ENCODE measurements at regions not wholly inside any gene's neighbourhood (a gene's known extent, or its start where the extent isn't known, plus 50 kb on each side); places are given as distances from the start of the nearest gene placed in this dataset.

DNA sequence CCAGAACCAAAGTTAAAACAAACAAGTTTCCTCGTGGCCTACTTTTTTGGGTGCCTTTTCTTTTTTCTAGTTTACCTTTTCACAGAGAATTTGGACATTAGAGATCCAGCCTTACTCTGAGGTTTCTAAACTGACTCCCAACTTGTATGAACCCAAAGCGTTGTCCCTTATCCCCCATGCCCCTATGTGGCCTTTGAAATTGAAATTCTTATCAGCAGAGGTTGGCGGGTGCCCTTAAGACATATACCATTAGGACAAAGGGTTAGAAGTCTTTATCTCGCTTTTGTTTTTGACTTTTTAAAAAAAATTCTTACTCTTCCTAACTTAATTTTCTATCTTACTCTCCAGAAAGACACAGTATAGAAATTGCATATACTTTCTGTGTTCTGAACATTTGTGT, 76.3 kb upstream of the C7orf33 start:
- Histone ChIP-seq H2AK9ac (replicated peaks; ENCODE audit: low read depth, low read length, poor library complexity) (no peak overlapping the region), H2BK15ac (ENCODE audit: low read depth, low read length) (no peak overlapping the region), H4K20me1 (ENCODE audit: insufficient read depth, low read length) (no peaks in the 10 kb centered on the region), H3K23ac (ENCODE audit: low read depth, low read length) (no peak overlapping the region), H3K56ac (ENCODE audit: extremely low read depth, insufficient read depth, low read length) (no peak overlapping the region), H2BK5ac (ENCODE audit: low read depth, low read length, poor library complexity, severe bottlenecking) (no peak overlapping the region), H2BK20ac (ENCODE audit: low read depth, low read length) (no peak overlapping the region), H3K27ac (ENCODE audit: insufficient read depth, low read length) (no peak overlapping the region), H2AK5ac (ENCODE audit: low read depth, low read length) (no peak overlapping the region), H2AFZ (replicated peaks; ENCODE audit: low read length, poor library complexity) (no peak overlapping the region), H3K4me1 (ENCODE audit: control insufficient read depth, insufficient read depth, low read length) (no peaks in the 10 kb centered on the region), H4K8ac (ENCODE audit: low read depth in 2 of 2, low read length in 2 of 2) (no peak overlapping the region), H4K5ac (ENCODE audit: low read depth, low read length) (no peak overlapping the region), H4K91ac (ENCODE audit: insufficient read depth, low read depth, low read length) (no peak overlapping the region), H3K4ac (ENCODE audit: low read depth, low read length) (no peak overlapping the region), H3K27me3 (ENCODE audit: control insufficient read depth, insufficient read depth, low read length) (no peaks in the 10 kb centered on the region), H3K14ac (replicated peaks; ENCODE audit: low read depth, low read length) (no peak overlapping the region), H3K9ac (ENCODE audit: low read depth, low read length) (no peak overlapping the region), H2BK120ac (ENCODE audit: low read depth, low read length) (no peak overlapping the region), H3K9me1 (ENCODE audit: insufficient read depth, low read length) (no peaks in the 10 kb centered on the region), H3K79me1 (ENCODE audit: low read depth in 1 of 2, low read length in 2 of 2) (no peaks in the 10 kb centered on the region), H3K36me3 (ENCODE audit: control insufficient read depth, insufficient read depth, low read length) (no peaks in the 10 kb centered on the region), H3K4me2 (ENCODE audit: low read depth, low read length) (no peak overlapping the region), H3K18ac (ENCODE audit: low read depth, low read length) (no peak overlapping the region), H3K9me3 (ENCODE audit: control insufficient read depth, insufficient read depth, low read length) (no peaks in the 10 kb centered on the region), H3K4me3 (ENCODE audit: insufficient read depth, low read depth, low read length) (no peak overlapping the region)
- POLR2A ChIA-PET (ENCODE audit: unreplicated experiment): interaction anchor here (0.6 kb wide), 1 partner anchor 110 kb away, joined by 14 read pairs; no protein-coding TSS in a partner anchor
- intact Hi-C loops (cut with micrococcal nuclease): no loop called here
- no peak for TF ChIP-seq CEBPB (IDR thresholded peaks at IDR 0.05; ENCODE audit: low read depth, low read length)
- no peak for TF ChIP-seq MAFK (IDR thresholded peaks at IDR 0.05; ENCODE audit: low read depth, low read length)
- no peak for TF ChIP-seq RFX5 (IDR thresholded peaks at IDR 0.05; ENCODE audit: low read depth, low read length)
- no peak for TF ChIP-seq FOS (IDR thresholded peaks at IDR 0.05; ENCODE audit: low read depth, low read length)
- TF ChIP-seq MXI1 (IDR thresholded peaks at IDR 0.05; ENCODE audit: borderline replicate concordance, low read depth, low read length): no peak
- TF ChIP-seq, protein P1, sequence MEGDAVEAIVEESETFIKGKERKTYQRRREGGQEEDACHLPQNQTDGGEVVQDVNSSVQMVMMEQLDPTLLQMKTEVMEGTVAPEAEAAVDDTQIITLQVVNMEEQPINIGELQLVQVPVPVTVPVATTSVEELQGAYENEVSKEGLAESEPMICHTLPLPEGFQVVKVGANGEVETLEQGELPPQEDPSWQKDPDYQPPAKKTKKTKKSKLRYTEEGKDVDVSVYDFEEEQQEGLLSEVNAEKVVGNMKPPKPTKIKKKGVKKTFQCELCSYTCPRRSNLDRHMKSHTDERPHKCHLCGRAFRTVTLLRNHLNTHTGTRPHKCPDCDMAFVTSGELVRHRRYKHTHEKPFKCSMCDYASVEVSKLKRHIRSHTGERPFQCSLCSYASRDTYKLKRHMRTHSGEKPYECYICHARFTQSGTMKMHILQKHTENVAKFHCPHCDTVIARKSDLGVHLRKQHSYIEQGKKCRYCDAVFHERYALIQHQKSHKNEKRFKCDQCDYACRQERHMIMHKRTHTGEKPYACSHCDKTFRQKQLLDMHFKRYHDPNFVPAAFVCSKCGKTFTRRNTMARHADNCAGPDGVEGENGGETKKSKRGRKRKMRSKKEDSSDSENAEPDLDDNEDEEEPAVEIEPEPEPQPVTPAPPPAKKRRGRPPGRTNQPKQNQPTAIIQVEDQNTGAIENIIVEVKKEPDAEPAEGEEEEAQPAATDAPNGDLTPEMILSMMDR (conservative IDR thresholded peaks at IDR 0.05; ENCODE audit: low read depth, low read length): no peak
- no peak for TF ChIP-seq NFE2L2 (IDR thresholded peaks at IDR 0.05; ENCODE audit: low read depth, low read length)
- no peak for TF ChIP-seq MAZ (IDR thresholded peaks at IDR 0.05; ENCODE audit: borderline replicate concordance, low read depth, low read length)
- TF ChIP-seq, protein P2, sequence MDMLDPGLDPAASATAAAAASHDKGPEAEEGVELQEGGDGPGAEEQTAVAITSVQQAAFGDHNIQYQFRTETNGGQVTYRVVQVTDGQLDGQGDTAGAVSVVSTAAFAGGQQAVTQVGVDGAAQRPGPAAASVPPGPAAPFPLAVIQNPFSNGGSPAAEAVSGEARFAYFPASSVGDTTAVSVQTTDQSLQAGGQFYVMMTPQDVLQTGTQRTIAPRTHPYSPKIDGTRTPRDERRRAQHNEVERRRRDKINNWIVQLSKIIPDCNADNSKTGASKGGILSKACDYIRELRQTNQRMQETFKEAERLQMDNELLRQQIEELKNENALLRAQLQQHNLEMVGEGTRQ (IDR thresholded peaks at IDR 0.05; ENCODE audit: low read depth, low read length): no peak
- TF ChIP-seq SMC3 (IDR thresholded peaks at IDR 0.05; ENCODE audit: low read depth, low read length): no peak
- TF ChIP-seq BHLHE40 (IDR thresholded peaks at IDR 0.05; ENCODE audit: low read depth, low read length): no peak
- TF ChIP-seq POLR2A (IDR thresholded peaks at IDR 0.05; ENCODE audit: low read depth, low read length): no peak
- TF ChIP-seq CHD1 (IDR thresholded peaks at IDR 0.05; ENCODE audit: low read depth, low read length): no peak
- TF ChIP-seq RAD21 (IDR thresholded peaks at IDR 0.05; ENCODE audit: low read length): no peak
- TF ChIP-seq, protein P3, sequence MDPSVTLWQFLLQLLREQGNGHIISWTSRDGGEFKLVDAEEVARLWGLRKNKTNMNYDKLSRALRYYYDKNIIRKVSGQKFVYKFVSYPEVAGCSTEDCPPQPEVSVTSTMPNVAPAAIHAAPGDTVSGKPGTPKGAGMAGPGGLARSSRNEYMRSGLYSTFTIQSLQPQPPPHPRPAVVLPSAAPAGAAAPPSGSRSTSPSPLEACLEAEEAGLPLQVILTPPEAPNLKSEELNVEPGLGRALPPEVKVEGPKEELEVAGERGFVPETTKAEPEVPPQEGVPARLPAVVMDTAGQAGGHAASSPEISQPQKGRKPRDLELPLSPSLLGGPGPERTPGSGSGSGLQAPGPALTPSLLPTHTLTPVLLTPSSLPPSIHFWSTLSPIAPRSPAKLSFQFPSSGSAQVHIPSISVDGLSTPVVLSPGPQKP (IDR thresholded peaks at IDR 0.05; ENCODE audit: borderline replicate concordance, low read depth, low read length): no peak
- TF ChIP-seq RCOR1 (IDR thresholded peaks at IDR 0.05; ENCODE audit: insufficient replicate concordance, low read length): no peak
- DNase-seq (no peak), ATAC-seq (ENCODE audit: low read depth) (no peak)
- 20% methylated on average over 1 of the region's 4 CpGs; no CpG with 5 or more reads in 1 of the 2 experiments for WGBS, 2 experiments (ENCODE audit: extremely low coverage in 2 of 2, insufficient read length in 1 of 2)
- BruUV-seq (replicated peaks): no TSS peak
- dilution Hi-C loops (cut with HindIII; ENCODE audit: low sequenced_read_pairs, unreplicated experiment): no loop called here
- CTCF ChIA-PET: no interaction called here
- in situ Hi-C loops (cut with MboI; ENCODE audit: low sequenced_read_pairs): no loop called here

Measured in IMR-90 (cell line).